GM18517 (cell line): ENCODE measurements at regions not wholly inside any gene's neighbourhood (a gene's known extent, or its start where the extent isn't known, plus 50 kb on each side); places are given as distances from the start of the nearest gene placed in this dataset.

Source experiments
- ATAC-seq: cut with Tn5 transposase; IDR thresholded peaks from one replicate; pipeline ENCODE4 v1.9.1; 2021; ENCODE audit warnings: mild to moderate bottlenecking, moderate library complexity; ENCODE audit not compliant: unreplicated experiment

DNA sequence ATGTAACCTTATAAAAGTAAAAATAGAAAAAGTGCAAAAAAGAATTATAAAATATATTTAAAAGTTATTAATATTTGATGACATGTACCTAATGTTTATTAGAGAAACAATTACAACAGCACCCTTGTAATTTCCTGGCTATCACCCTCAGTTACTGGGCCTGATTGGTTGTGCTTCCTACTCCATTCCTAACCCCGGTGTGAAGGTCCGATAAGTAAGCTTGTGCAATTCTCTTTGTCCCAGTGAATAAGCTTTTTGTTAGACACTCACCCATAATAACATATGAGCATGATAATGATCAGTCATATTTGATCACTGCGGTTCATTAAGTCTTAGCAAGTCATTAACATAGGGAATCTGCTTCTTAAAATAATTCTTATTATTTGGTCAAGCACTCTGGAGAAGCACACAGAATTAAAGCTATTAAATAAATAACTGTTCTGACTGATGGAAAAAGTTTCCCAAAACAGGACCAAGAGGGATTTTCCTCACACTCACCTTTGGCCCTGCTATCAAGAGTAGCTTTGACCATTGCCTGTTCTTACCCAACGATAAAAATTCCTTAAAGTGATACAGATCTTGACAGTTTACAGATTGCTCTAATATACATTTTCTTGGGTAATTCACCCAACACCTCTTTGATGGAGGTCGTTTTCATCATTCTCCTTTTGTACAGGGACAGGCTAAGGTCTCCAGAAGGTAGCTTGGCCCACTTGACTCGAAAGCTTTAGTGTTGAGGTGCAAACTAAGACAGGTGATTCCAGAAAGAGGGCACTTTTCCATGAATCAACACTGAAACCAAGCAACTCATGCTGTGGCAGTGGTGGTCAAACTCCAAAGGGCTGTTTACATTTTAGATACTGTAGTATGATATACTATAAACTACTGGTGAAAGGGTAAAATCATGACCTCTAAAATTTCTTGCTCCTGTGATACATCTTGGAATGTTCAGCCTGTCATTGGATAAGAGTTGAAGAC is 543.0 kb upstream of the KCNMB2 start:
- ATAC-seq = no peak

DNA sequence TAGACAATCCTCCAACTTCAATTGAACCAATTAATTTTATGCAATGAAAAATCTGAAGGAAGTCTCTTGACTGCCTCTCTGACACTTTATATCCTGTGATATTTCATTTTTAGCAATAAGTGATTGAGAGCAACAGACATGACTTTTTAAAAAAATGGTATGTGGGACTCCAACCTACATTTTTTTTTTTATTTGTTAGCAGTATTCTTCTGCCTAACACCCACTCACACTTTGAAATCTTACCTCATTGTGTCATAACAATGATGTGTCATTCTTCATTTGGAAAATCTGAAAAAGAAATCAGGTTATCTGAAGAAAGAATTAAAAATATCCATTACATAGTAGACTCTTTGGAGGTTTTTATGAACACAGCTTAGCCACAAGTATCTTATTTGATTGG is 541.3 kb upstream of the KCNMB2 start:
- ATAC-seq = no peak

DNA sequence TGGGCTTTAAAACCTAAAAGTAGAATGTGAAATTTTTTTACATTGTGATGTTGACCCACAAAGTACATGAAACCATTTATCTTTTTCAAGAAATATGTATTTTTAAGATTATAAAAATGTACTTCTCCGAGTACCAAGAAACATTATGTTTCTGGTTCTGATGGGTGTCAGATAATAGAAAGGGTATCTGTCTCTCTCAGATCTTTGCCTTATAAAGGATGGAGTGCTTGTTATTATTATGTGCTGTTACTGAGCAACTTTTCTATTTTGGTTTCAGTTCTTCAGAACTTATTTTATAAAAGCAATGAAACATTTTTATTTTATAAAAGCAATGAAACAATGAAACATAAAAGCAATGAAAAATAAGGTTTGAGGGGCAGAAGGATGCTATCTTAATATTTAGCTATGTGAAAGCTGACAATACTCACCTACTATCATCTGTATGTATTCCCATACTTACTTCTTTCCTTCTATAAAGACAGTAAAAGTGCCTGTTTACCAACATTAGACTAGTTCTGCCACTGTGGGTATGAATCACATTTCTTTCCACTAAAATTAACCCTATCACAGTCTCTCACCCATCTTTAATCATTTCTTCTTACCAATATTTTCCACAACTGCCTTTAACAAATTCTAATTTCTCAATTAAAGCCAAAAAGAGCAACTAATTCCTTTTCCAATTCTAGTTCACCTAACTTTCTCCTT is 540.7 kb upstream of the KCNMB2 start:
- ATAC-seq = no peak

DNA sequence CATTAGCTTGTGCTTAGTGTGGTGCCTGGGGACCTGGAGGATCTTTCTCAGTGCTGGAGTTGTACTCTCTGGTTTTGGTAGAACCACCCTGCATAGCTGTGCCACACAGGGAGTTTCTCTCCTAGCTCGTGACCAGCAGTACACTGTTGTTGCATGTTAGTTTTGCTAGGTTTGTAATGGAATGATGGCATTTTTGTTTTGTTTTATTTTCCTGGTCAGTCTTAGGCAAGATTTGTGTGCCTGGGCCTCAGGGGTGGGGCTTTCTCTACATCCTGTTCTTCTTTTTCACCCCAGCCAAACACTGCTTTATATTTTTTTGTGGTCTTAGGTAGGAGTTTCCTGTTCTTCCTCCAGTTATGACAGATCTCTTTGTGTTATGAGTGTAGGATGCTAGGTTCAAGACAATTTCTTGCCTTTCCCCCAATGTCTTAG is 534.5 kb upstream of the KCNMB2 start:
- peak; percentile 85 for ATAC-seq

DNA sequence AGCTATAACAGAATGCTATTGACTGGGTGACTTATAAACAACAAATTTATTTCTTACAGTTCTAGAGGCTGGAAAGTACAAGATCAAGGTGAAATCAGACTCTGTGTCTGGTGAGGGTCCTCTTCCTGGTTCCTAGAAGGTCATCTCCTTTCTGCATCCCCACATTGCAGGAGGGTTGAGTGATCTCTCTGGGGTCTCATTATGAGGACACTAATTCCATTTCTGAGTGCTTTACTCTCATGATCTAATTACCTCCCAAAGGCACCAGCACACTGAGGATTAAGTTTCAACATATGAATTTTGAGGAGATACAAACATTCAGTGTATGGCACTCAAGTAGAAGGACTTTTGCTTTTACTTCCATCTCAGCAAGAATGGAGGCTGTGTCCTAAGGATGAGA is 534.1 kb upstream of the KCNMB2 start:
- no peak for ATAC-seq

DNA sequence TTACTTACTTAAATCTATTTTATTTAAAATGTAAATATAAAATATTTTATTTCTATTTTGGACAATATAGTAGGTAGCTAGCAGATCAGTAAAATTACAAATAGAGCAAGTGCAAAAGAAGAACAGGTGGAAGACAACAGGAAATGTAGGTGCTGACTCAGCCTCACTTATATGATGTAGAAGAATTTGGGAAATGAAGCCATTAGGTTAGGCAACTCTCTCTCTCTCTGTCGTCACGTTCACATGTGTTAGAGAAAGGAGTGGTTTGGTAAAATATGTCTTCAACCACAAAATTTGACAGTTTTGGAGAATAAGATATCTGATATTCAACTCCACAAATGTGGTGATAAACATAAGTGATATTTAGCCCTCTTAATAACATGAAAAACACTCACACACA is 532.5 kb upstream of the KCNMB2 start:
- no peak for ATAC-seq

DNA sequence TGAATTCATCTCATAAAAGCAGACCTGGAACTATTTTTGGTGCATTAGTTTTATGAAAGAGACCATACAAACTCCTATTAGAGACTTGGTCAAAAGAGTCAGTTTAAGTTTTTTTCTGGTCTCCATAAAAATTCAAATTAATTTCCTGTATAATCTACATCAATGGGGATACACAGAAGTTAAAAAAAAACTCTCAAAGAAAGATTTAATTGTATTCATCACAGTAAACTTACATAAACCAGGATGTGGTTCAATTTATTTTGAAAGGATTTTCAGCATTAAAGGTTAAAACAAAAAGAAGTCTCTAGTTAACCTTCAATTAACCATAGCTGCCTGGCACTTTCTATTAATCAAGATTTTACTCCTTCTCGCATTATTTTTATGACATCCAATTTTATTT is 530.3 kb upstream of the KCNMB2 start:
- ATAC-seq = no peak

DNA sequence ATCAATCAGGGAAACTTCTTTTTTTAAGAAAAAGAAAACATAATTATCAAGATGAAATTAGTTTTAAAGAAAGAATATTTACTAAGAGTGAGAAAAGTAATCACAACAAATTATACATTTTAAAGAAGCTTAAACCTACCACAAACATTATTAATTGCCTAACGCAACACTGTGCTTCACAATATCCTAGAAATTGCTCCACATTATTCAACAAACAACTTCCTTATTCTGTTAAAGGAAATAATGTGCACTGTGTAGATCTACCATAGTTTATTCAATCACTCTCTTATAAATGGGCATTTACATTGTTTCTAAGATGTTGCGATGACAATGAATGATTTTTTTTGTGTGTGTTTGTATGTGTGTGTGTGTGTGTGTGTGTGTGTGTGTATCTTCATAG is 525.9 kb upstream of the KCNMB2 start:
- ATAC-seq = no peak

DNA sequence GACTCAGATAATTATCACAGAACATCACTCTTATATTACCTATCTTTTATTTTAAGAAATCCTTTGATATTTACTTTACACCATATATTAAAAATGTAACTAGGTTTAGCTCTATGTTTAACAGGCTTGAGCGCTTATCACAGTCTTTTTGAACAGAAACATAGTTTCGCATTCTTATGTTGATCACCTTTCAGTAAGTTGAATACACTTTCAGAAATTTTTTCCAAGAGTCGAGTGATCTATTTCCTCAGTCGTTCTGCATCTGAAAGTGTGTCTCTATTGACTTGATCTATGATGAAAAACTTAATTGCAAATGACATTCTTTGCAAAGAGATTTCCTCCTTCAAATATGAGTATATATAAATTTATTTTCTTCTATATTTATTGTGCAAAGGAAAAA is 516.6 kb upstream of the KCNMB2 start:
- no peak for ATAC-seq

DNA sequence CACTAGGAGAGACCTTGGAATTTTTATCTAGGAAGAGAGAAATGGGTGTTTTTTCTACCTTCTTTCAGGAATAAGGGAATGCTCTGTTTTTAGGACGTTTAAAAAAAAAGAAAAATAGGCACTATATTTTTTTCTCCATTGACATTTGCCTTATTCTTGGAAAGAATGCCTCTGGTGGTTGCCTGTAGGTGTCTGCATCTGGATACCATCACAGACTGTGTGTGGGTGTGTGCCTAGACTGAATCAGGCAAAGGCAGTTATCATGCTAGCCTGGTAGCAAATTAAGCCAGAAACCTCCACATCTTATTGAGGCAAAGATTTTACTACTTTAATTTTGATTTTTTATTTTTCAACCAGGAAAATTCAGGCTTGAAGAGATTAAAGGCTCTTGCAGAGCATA is 513.6 kb upstream of the KCNMB2 start:
- no peak for ATAC-seq

DNA sequence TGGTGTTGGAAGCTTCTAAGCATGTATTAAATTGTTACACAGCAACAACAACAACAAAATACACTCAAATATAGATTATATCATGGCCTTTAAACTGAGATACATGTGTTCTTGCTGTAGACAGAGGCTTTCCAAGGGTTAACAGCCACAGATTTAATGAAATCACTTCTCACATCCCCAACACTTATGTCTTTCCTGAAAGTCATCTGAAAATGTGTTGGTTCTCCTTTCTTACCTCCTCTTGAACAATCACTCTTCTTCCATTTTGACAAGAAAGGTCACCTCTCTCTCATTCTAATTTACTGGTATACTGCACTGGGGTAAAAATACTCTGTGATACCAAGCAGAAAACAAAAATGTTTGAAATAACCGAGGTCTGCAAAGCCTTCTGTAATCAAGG is 507.3 kb upstream of the KCNMB2 start:
- ATAC-seq = no peak

DNA sequence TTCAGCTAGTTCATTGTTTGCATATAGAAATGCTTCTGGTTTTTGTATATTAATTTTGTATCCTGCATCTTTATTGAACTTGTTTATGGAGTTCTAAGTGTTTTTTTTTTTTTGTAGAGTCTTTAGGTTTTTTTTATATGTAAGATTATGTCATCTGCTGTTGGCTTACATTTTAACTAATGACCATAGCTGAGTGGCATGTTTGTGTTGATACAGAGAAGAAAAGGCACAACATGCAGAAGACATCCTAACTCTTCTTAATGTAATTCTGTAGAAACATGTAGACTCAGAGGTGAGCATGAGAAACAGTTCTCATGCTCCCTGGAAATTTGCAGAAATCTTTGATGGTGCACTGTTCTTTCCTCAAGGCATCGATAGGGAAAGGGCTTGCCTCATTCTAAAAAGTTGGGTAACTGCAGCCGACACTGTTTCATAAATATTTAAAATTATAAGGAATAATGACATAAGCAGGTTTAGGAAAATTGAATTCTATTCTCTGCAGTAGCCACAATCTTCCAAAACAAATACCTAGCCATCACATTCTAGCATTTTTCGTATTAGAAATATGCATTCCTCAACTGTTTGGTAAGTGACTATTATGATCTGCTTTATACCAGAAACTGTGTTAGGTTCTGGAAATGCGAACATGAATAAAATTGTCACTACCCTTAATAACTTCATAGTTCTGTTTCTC is 499.6 kb upstream of the KCNMB2 start:
- no peak for ATAC-seq

DNA sequence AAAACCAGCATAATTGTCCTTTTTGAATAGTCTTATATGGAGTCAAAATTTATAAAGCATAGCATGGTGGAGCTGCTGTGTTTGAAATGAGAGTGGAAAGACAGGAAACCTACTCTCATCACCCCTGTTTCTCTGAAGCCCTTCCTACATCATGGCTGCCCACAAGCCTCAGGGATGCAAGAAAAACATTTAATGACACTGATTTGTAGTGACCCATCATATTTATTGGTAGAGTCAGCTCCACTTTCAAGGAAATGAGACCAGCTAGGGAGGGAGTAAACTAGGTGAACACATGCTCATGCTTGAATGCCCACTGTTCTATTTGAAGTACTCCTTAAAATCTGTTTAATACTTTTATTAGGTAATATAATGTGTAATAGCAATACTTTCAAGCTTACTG is 494.3 kb upstream of the KCNMB2 start:
- no peak for ATAC-seq

DNA sequence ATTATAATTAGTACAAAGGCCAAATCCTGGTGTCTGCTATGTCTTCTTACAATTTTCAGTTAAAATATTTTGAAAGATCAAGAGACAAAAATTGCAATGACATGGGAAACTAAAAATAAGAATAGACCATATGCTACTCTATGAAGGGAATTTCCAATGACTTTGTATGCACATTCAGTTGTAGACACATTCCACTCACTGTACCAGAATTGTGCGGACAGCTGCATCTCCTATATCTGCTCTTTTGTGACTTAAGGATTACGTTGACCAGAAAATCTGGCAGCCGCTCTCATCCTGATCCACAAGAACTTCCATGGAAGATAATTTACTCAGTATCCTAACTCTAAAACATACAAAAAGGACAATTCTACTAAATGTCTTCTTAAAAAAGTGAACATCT is 493.9 kb upstream of the KCNMB2 start:
- ATAC-seq = no peak

DNA sequence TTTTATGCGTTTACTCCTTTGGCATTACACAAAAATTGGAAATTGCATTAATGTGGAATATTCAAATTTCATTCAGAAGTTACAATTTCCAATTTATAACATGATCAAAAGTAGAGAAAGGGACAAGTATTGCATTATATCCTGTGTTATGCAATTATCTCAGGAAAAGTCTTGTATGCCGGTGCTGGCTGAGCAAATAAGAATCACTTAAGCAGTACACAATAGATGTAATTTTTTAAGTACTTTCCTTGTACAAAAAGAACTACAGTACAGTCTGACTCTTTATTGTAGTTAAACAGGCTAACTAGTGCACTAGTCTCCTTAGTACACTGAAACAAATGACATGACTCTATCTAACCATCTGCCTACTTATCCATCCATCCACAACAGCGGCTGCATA is 493.2 kb upstream of the KCNMB2 start:
- ATAC-seq = no peak

DNA sequence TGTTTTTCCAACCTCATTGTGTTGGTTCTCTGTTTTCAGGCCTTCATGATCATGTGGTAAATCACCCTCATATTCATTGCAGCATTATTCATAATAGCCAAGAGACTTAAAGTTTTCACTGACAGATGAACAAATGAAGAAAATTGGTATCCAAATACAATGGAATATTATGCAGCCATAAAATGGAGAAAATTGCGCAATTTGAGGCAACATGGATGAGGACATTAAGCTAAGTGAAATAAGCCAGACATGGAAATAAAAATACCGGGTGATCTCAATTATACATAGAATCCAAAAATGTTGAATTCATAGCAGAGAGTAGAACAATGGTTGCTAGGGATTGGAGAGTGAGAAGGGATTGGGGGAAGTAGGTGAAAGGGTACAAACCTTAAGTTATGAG is 491.9 kb upstream of the KCNMB2 start:
- no peak for ATAC-seq

DNA sequence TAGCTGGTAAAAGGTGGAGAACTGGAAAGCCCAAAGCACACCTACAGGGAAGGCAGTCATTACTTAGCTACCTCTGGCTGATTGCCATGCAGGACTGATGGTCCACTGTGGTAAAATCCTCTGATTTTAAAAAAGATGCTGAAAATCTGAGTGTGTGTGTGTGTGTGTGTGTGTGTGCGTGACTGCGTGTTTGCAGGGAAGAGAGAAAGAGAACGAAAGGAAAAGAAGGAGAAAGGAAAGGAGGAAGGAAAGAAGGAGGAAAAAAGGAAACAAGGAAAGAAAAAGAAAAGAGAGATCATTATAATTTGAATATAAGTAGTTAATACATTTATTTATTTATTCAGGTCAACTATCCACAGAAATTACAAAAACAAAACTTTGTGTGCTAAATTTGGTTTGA is 488.7 kb upstream of the KCNMB2 start:
- ATAC-seq = no peak

DNA sequence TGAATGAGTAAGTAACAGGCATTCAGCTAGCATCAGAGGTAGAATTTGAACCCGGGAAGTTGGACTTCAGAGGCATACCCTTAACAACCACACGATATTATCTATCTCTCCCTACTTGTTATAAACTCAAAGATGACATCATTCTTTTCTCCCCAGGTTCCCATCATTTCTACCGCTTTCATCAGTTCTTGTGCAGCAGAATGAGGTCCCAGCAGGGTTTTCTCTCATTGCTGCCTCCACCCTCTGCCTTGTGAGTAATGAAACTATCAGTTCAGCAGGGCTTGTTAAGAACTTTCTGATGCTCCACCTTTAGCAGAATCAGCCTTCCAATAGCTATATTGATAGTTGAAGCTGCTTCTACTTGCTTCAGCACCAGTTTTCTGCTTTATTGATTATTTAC is 487.5 kb upstream of the KCNMB2 start:
- ATAC-seq = no peak

DNA sequence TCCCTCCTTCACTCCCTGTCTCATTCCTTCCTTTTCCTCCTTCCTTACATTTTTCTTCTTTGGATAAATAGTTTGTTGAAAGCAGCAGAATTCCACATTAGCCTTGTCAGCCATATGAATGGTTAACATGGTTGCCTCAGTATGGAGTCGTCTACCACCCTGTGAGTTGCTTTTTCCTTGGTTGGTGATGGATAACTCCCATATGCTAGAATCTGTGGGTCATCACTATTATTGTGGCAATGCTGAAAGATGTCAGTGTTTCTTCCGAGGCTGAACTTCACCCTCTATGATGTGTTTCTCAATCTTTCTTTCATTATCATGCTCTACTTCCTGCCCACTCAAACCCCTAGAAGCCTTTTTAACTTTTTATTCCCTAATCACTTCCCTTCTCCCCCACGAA is 481.8 kb upstream of the KCNMB2 start:
- no peak for ATAC-seq

DNA sequence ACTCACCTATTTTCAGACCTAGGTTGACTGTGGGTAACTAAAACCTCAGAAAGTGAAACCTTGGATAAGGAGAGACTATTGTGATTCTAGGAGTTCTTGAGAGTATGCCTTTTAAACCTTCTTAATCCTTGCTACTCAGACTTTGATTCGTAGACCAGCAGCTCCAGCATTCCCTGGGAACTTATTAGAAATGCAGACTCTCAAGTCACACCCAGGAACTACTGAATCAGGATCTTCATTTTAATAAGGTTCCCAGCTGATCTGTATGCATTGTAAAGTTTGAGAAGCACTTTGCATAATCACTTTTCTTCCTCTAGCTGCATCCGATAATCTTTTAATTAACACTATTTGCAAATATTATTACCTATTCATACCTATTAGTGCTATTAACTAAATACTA is 480.3 kb upstream of the KCNMB2 start:
- no peak for ATAC-seq

DNA sequence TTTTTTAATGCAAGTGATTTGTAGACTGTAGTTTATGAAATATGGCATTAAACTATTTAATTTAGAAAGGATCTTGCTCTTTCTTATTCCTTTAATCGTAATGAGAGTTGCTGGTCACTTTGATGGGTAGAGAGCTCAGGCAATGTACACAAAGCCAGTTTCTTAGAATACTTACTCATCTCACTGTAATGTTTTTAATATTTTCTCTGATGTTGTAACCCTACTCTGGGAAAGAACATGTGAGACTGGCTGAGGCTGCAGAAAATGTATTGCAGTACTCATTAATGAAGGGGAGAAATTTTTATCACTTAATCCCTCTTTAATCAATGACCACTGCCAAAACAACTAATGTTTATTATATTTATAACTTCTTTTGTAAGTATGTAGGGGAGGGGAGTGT is 479.4 kb upstream of the KCNMB2 start:
- ATAC-seq = no peak

DNA sequence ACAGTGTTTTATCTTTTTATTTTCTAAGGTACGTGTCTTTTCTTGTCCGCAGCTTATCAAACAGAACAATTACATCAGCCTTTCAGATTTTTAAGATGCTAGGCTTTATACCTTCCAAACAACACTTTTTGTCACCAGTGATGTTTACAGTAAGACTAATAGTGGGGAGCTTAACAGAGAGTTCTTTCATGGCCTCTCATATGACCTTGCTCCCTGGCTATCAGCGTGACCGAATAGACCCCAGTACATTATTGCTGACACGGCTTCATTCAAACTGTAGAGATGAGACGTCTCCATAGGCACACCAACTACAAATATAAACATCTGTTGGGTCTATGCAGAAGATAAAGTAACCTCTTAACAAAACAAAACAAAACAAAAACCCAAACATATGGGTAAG is 477.6 kb upstream of the KCNMB2 start:
- ATAC-seq = no peak
